HepG2 (cell line): ENCODE measurements at regions not wholly inside any gene's neighbourhood (a gene's known extent, or its start where the extent isn't known, plus 50 kb on each side); places are given as distances from the start of the nearest gene placed in this dataset.

Experiments used
- CHD2 ChIP-seq: IDR thresholded peaks from 2 replicates; pipeline ENCODE4 v1.6.1; 2011; ENCODE audit warnings: low read depth, low read length, improper control_type of control experiment
- CTCF ChIP-seq: sonication (generic); formaldehyde crosslinking; IDR thresholded peaks from 2 replicates; pipeline ENCODE4 v1.5.0; 2020; ENCODE audit warnings: mild to moderate bottlenecking, missing genetic modification reagents, moderate library complexity
- HCFC1 ChIP-seq: fragments of 150-350 bp; IDR thresholded peaks from 2 replicates; pipeline ENCODE4 v1.6.1; 2014; ENCODE audit warnings: low read depth, low read length
- JARID2 ChIP-seq: sonication (generic); formaldehyde crosslinking; IDR thresholded peaks from 2 replicates; pipeline ENCODE4 v1.8.1; 2023; ENCODE audit warnings: missing genetic modification reagents, inconsistent platforms; ENCODE audit not compliant: insufficient replicate concordance
- WIZ ChIP-seq: sonication (generic); formaldehyde crosslinking; IDR thresholded peaks from 2 replicates; pipeline ENCODE4 v1.5.1; 2020; ENCODE audit warnings: mild to moderate bottlenecking, missing genetic modification reagents

GRCh38 chr3:105139881-105140560 lies 226.7 kb upstream of the ALCAM start:
- no peak for TF ChIP-seq HCFC1
- TF ChIP-seq CTCF (CRISPR knock-in tag) = no peak
- TF ChIP-seq JARID2 (CRISPR knock-in tag) = no peak
- no peak for TF ChIP-seq WIZ
- no peak for TF ChIP-seq CHD2
